Neural crest cell (in vitro differentiated cells): ENCODE measurements at regions not wholly inside any gene's neighbourhood (a gene's known extent, or its start where the extent isn't known, plus 50 kb on each side); places are given as distances from the start of the nearest gene placed in this dataset.

Experiments used
- DNase-seq: peaks from one replicate; pipeline ENCODE4 v3.0.0; 2021; ENCODE audit warnings: low read depth, mixed read lengths, low spot score
- H3K27ac Mint-ChIP-seq: one replicate; pipeline ENCODE4 v1.8.0; 2021; ENCODE audit warnings: mild to moderate bottlenecking, mixed read lengths; ENCODE audit not compliant: unreplicated experiment
- H3K27me3 Mint-ChIP-seq: 2 replicates; pipeline ENCODE4 v1.8.0; 2021; ENCODE audit warnings: low read depth, mild to moderate bottlenecking, mixed read lengths
- H3K36me3 Mint-ChIP-seq: 2 replicates; pipeline ENCODE4 v1.8.0; 2021; ENCODE audit warnings: low read depth, mild to moderate bottlenecking, mixed read lengths
- H3K4me1 Mint-ChIP-seq: 2 replicates; pipeline ENCODE4 v1.8.0; 2021; ENCODE audit warnings: mixed read lengths
- H3K4me3 Mint-ChIP-seq: one replicate; pipeline ENCODE4 v1.8.0; 2021; ENCODE audit warnings: mild to moderate bottlenecking, mixed read lengths
- H3K9me3 Mint-ChIP-seq: 2 replicates; pipeline ENCODE4 v1.8.0; 2021; ENCODE audit warnings: mixed read lengths
- TF ChIP-seq, protein P1 (sequence below): fragments of 200-600 bp; sonication (generic); conservative IDR thresholded peaks from 2 replicates; pipeline ENCODE4 v1.5.0; 2021; ENCODE audit warnings: antibody characterized with exemption, mild to moderate bottlenecking

GRCh38 chr3:178450476-178450875 is 85.8 kb upstream of the KCNMB2 start:
- no peak for DNase-seq
- Mint-ChIP-seq H3K27me3 (no peaks in the 10 kb centered on the region), H3K4me3 (no peak overlapping the region), H3K9me3 (no peaks in the 10 kb centered on the region), H3K36me3 (no peaks in the 10 kb centered on the region), H3K27ac (no peak overlapping the region), H3K4me1 (peaks cover 7% of the 10 kb centered on the region)
- TF ChIP-seq, protein P1, sequence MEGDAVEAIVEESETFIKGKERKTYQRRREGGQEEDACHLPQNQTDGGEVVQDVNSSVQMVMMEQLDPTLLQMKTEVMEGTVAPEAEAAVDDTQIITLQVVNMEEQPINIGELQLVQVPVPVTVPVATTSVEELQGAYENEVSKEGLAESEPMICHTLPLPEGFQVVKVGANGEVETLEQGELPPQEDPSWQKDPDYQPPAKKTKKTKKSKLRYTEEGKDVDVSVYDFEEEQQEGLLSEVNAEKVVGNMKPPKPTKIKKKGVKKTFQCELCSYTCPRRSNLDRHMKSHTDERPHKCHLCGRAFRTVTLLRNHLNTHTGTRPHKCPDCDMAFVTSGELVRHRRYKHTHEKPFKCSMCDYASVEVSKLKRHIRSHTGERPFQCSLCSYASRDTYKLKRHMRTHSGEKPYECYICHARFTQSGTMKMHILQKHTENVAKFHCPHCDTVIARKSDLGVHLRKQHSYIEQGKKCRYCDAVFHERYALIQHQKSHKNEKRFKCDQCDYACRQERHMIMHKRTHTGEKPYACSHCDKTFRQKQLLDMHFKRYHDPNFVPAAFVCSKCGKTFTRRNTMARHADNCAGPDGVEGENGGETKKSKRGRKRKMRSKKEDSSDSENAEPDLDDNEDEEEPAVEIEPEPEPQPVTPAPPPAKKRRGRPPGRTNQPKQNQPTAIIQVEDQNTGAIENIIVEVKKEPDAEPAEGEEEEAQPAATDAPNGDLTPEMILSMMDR = no peak

DNA sequence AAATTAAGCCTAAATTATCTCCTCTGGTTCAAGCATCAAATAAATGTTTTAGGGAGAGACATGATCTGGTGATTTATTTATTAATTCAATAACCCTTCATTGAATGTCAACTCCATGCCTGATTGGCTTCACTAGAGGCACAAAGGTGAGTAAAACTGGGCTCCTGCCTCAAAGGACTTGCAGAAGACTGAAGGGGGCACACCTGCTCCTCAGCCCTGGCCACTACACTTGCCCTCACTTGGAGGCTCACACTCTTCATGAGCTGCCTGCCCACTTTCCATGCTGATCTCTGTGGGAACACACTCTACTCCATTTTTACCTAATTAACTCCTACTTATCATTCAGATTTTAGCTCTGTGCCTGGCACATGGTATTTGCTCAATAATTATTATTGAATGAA is 84.4 kb upstream of the KCNMB2 start:
- Mint-ChIP-seq H3K27me3 (no peaks in the 10 kb centered on the region), H3K4me3 (no peak overlapping the region), H3K36me3 (no peaks in the 10 kb centered on the region), H3K4me1 (peaks cover 7% of the 10 kb centered on the region), H3K9me3 (no peaks in the 10 kb centered on the region), H3K27ac (no peak overlapping the region)
- TF ChIP-seq, protein P1 = no peak
- no peak for DNase-seq

DNA sequence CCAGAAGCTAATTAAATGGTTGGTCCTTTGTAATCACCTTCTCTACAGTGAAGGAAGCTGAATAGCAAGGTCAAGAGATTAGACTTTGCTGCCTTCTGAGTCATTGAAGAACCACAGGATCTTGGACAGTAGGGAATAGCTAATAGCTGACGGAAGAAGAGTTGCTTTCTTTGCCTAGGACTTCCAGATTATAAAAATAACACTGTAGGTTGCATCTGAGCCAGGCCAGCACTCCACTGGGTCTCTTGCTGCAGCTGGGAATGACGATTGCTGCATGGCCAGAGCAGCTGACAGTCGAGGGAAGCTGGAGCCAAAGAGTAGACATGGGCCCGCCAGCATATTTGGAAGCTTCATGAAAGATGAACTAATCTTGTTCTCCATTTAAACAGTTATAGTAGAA is 81.5 kb upstream of the KCNMB2 start:
- no peak for DNase-seq
- TF ChIP-seq, protein P1 = no peak
- Mint-ChIP-seq H3K4me3 (no peak overlapping the region), H3K9me3 (no peaks in the 10 kb centered on the region), H3K27ac (no peak overlapping the region), H3K36me3 (no peaks in the 10 kb centered on the region), H3K4me1 (peaks cover 7% of the 10 kb centered on the region), H3K27me3 (no peaks in the 10 kb centered on the region)

GRCh38 chr3:178455226-178455625 is 81.0 kb upstream of the KCNMB2 start:
- no peaks in the 10 kb centered on the region for H3K9me3 Mint-ChIP-seq
- no peaks in the 10 kb centered on the region for H3K36me3 Mint-ChIP-seq
- no peak overlapping the region for H3K4me3 Mint-ChIP-seq
- TF ChIP-seq, protein P1 = no peak
- H3K4me1 Mint-ChIP-seq = peaks cover 7% of the 10 kb centered on the region
- H3K27me3 Mint-ChIP-seq = no peaks in the 10 kb centered on the region
- DNase-seq = no peak
- no peak overlapping the region for H3K27ac Mint-ChIP-seq

GRCh38 chr3:178455946-178456345 is 80.3 kb upstream of the KCNMB2 start:
- TF ChIP-seq, protein P1 = no peak
- Mint-ChIP-seq H3K4me3 (no peak overlapping the region), H3K4me1 (peaks cover 7% of the 10 kb centered on the region), H3K36me3 (no peaks in the 10 kb centered on the region), H3K9me3 (no peaks in the 10 kb centered on the region), H3K27ac (no peak overlapping the region), H3K27me3 (no peaks in the 10 kb centered on the region)
- no peak for DNase-seq
